Adrenal gland (tissue), 5 donors: ENCODE measurements at regions not wholly inside any gene's neighbourhood (a gene's known extent, or its start where the extent isn't known, plus 50 kb on each side); places are given as distances from the start of the nearest gene placed in this dataset.

Experiments
- CTCF ChIP-seq, 6 experiments: fragments of 450-650 bp in 4 of 6; fragments of 200-600 bp in 2 of 6; sonication (generic) in 1 of 6; IDR thresholded peaks; 1 replicate in 5 of 6; 2 replicates in 1 of 6; pipeline versions ENCODE4 v1.5.1 to v1.8.0; 2016 to 2021; ENCODE audit warnings: antibody characterized with exemption in 6 of 6, mild to moderate bottlenecking in 2 of 6, moderate library complexity in 1 of 6
- POLR2A ChIP-seq, 2 donors: fragments of 450-650 bp; IDR thresholded peaks; one replicate each; pipeline ENCODE4 v1.6.1; 2017; ENCODE audit warnings: antibody characterized with exemption in 2 of 2, mild to moderate bottlenecking in 2 of 2, moderate library complexity in 1 of 2
- donor health status: DM: no; HTN: no; CAD: no.

DNA sequence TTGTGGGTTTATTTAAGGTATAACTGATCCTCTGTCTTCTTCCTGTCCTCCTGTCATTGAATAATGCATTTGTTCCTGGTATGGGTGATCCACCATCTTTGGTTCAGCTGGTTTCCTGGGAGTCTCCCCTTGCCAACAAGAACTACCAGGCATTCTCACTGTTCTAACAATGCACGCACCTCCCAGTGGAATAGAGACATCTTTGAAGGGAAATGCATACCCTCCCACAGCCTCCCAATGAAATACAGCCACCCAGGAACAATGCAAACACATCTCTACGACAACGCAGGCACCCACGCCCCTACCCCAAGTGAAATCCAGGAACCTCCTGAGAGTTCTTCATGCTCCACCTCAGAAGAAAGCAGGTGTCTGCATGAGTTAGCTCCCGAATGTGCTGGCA is 318.0 kb downstream of the SOX11 start:
- TF ChIP-seq CTCF (IDR thresholded peaks at IDR 0.05) (no peak), POLR2A (IDR thresholded peaks at IDR 0.05) (no peak)
